PC-3 (cell line): ENCODE measurements at regions not wholly inside any gene's neighbourhood (a gene's known extent, or its start where the extent isn't known, plus 50 kb on each side); places are given as distances from the start of the nearest gene placed in this dataset.

Source experiments
- ATAC-seq: fragments of 200-7000 bp; cut with Tn5 transposase; 2 replicates; pipeline ENCODE4 v1.9.1; 2020; ENCODE audit warnings: mild to moderate bottlenecking, moderate library complexity
- BruUV-seq: library from RNA; stranded (reverse); fragments of 400-500 nt; replicated peaks from 2 replicates; lab custom pipeline; 2021; lab: Mats Ljungman, UMichigan
- CTCF ChIA-PET: fragments of 300-600 bp; sonication (Branson Sonifier 250); formaldehyde crosslinking; loops from one replicate; lab custom pipeline; 2022; ENCODE audit warnings: antibody characterized with exemption; lab: Charles Lee
- POLR2A ChIA-PET: fragments of 300-600 bp; sonication (Branson Sonifier 250); formaldehyde crosslinking; loops from one replicate; lab custom pipeline; 2022; ENCODE audit warnings: antibody characterized with exemption; ENCODE audit not compliant: unreplicated experiment; lab: Charles Lee
- DNase-seq: peaks from one replicate; pipeline ENCODE4 v3.0.0-alpha.2; 2015
- H2AFZ ChIP-seq: fragments of 300-600 bp; sonication (generic); 2 replicates; pipeline ENCODE4 v1.6.0; 2016; ENCODE audit warnings: antibody characterized with exemption, low read length
- H3F3A ChIP-seq: fragments of 300-600 bp; sonication (generic); one replicate; pipeline ENCODE4 v1.6.0; 2017; ENCODE audit warnings: antibody characterized with exemption, low read length, control low read depth, mild to moderate bottlenecking; ENCODE audit not compliant: unreplicated experiment
- H3K27ac ChIP-seq: fragments of 300-600 bp; sonication (generic); 2 replicates; pipeline ENCODE4 v1.5.1; 2016; ENCODE audit warnings: mild to moderate bottlenecking, low read length
- H3K27me3 ChIP-seq: fragments of 300-600 bp; sonication (generic); 2 replicates; pipeline ENCODE4 v1.6.1; 2016; ENCODE audit warnings: low read length, mixed read lengths
- H3K36me3 ChIP-seq: fragments of 300-600 bp; sonication (generic); 2 replicates; pipeline ENCODE4 v1.6.1; 2016; ENCODE audit warnings: low read depth, mixed run types, low read length, mixed read lengths
- H3K4me1 ChIP-seq: fragments of 300-600 bp; sonication (generic); 2 replicates; pipeline ENCODE4 v1.5.1; 2016; ENCODE audit warnings: low read length; ENCODE audit not compliant: insufficient read depth
- H3K4me2 ChIP-seq: fragments of 300-600 bp; sonication (generic); 2 replicates; pipeline ENCODE4 v1.6.0; 2016; ENCODE audit warnings: low read length
- H3K4me3 ChIP-seq: fragments of 300-600 bp; sonication (generic); 2 replicates; pipeline ENCODE4 v1.5.1; 2016; ENCODE audit warnings: mild to moderate bottlenecking, low read length, mixed read lengths
- H3K79me2 ChIP-seq: fragments of 300-600 bp; sonication (generic); 2 replicates; pipeline ENCODE4 v1.6.1; 2017; ENCODE audit warnings: low read length, mixed read lengths
- H3K9ac ChIP-seq: fragments of 300-600 bp; sonication (generic); 2 replicates; pipeline ENCODE4 v1.6.0; 2016; ENCODE audit warnings: mild to moderate bottlenecking, low read length
- H3K9me2 ChIP-seq: fragments of 300-600 bp; sonication (generic); replicated peaks from 2 replicates; pipeline ENCODE4 v1.6.1; 2016; ENCODE audit warnings: mixed run types, low read length, mixed read lengths
- H3K9me3 ChIP-seq: fragments of 300-600 bp; sonication (generic); 2 replicates; pipeline ENCODE4 v1.6.1; 2016; ENCODE audit warnings: low read length, mixed read lengths
- H4K20me1 ChIP-seq: fragments of 300-600 bp; sonication (generic); 2 replicates; pipeline ENCODE4 v1.6.1; 2016; ENCODE audit warnings: low read length, mixed read lengths
- CTCF ChIP-seq: fragments of 300-600 bp; sonication (generic); conservative IDR thresholded peaks from 2 replicates; pipeline ENCODE4 v1.5.1; 2017; ENCODE audit warnings: antibody characterized with exemption, low read depth, mild to moderate bottlenecking, low read length
- EZH2 ChIP-seq: fragments of 300-600 bp; sonication (generic); IDR thresholded peaks from one replicate; pipeline ENCODE4 v1.6.1; 2017; ENCODE audit warnings: antibody characterized with exemption, mild to moderate bottlenecking, low read length; ENCODE audit not compliant: unreplicated experiment
- EZH2phosphoT487 ChIP-seq: fragments of 300-600 bp; sonication (generic); IDR thresholded peaks from 2 replicates; pipeline ENCODE4 v1.6.1; 2018; ENCODE audit warnings: mild to moderate bottlenecking, antibody characterized with exemption, low read length, borderline replicate concordance
- intact Hi-C: fragments of 100-400 bp; cut with micrococcal nuclease; formaldehyde crosslinking; loops from 2 replicates; pipeline ENCODE4 v1.9.0; 2023

- ChIA-PET POLR2A (no interaction called here), CTCF (no interaction called here)
- intact Hi-C loops = no loop called here
- H4K20me1 ChIP-seq = no peaks in the 10 kb centered on the region
- H3K9me3 ChIP-seq = no peaks in the 10 kb centered on the region
- H3K27me3 ChIP-seq = no peaks in the 10 kb centered on the region
- no peaks in the 10 kb centered on the region for H3K4me1 ChIP-seq
- TF ChIP-seq EZH2phosphoT487 (no peak), EZH2 (no peak), CTCF (no peak)
- no peak overlapping the region for H3K27ac ChIP-seq
- no peaks in the 10 kb centered on the region for H3K36me3 ChIP-seq
- no peaks in the 10 kb centered on the region for H3K79me2 ChIP-seq
- H3F3A ChIP-seq = no peaks in the 10 kb centered on the region
- no peak overlapping the region for H2AFZ ChIP-seq
- ATAC-seq = no peak
- no peak overlapping the region for H3K4me2 ChIP-seq
- H3K4me3 ChIP-seq = no peak overlapping the region
- H3K9ac ChIP-seq = no peak overlapping the region
- H3K9me2 ChIP-seq = no peaks in the 10 kb centered on the region
- DNase-seq = no peak
- no TSS peak for BruUV-seq
These were observed 994.0 kb downstream of the TRHDE start for GRCh38 chr12:73266206-73266605.

- H3K9me2 ChIP-seq = no peaks in the 10 kb centered on the region
- no peaks in the 10 kb centered on the region for H3K36me3 ChIP-seq
- ChIA-PET CTCF (no interaction called here), POLR2A (no interaction called here)
- no peaks in the 10 kb centered on the region for H3K27me3 ChIP-seq
- intact Hi-C loops = no loop called here
- H3K27ac ChIP-seq = no peak overlapping the region
- ATAC-seq (peak; percentile 20; the same call in 1 of the 2 replicates), DNase-seq (no peak)
- no TSS peak for BruUV-seq
- H3K4me2 ChIP-seq = no peak overlapping the region
- no peak overlapping the region for H3K4me3 ChIP-seq
- no peaks in the 10 kb centered on the region for H3F3A ChIP-seq
- no peaks in the 10 kb centered on the region for H4K20me1 ChIP-seq
- H3K79me2 ChIP-seq = no peaks in the 10 kb centered on the region
- H2AFZ ChIP-seq = no peak overlapping the region
- H3K4me1 ChIP-seq = no peaks in the 10 kb centered on the region
- H3K9ac ChIP-seq = no peak overlapping the region
- no peak for TF ChIP-seq EZH2phosphoT487
- no peak for TF ChIP-seq CTCF
- TF ChIP-seq EZH2 = no peak
- H3K9me3 ChIP-seq = no peaks in the 10 kb centered on the region
These were observed 1002.8 kb downstream of the TRHDE start for GRCh38 chr12:73274976-73275375.

GRCh38 chr12:73277971-73278370 lies 1005.8 kb downstream of the TRHDE start:
- no peak for ATAC-seq
- H3K9me2 ChIP-seq = no peaks in the 10 kb centered on the region
- no peak overlapping the region for H3K27ac ChIP-seq
- no peaks in the 10 kb centered on the region for H3K9me3 ChIP-seq
- no peak for TF ChIP-seq EZH2phosphoT487
- TF ChIP-seq EZH2 = no peak
- TF ChIP-seq CTCF = no peak
- no peaks in the 10 kb centered on the region for H4K20me1 ChIP-seq
- H2AFZ ChIP-seq = no peak overlapping the region
- BruUV-seq = no TSS peak
- no peaks in the 10 kb centered on the region for H3K27me3 ChIP-seq
- no peaks in the 10 kb centered on the region for H3K4me1 ChIP-seq
- no peaks in the 10 kb centered on the region for H3K36me3 ChIP-seq
- no peaks in the 10 kb centered on the region for H3K79me2 ChIP-seq
- ChIA-PET POLR2A (no interaction called here), CTCF (no interaction called here)
- H3K4me3 ChIP-seq = no peak overlapping the region
- no peaks in the 10 kb centered on the region for H3F3A ChIP-seq
- H3K4me2 ChIP-seq = no peak overlapping the region
- intact Hi-C loops = no loop called here
- DNase-seq = no peak
- no peak overlapping the region for H3K9ac ChIP-seq
